GM12878 (cell line): ENCODE measurements at regions not wholly inside any gene's neighbourhood (a gene's known extent, or its start where the extent isn't known, plus 50 kb on each side); places are given as distances from the start of the nearest gene placed in this dataset.
A peak's percentile ranks its signal among the peaks of the same experiment; 100 is the strongest.

Experiments
- ATAC-seq: fragments of 200-7000 bp; cut with Tn5 transposase; 3 replicates; pipeline ENCODE4 v1.9.1; 2020; ENCODE audit warnings: mild to moderate bottlenecking, moderate library complexity
- BruUV-seq: library from RNA; stranded (reverse); fragments of 400-500 nt; replicated peaks from 2 replicates; lab custom pipeline; 2021; lab: Mats Ljungman, UMichigan
- CTCF ChIA-PET: fragments of 300-600 bp; sonication (Branson Sonifier 250); formaldehyde crosslinking; extraction: SDS; loops from one replicate; lab custom pipeline; 2021; ENCODE audit warnings: inconsistent platforms; lab: Yijun Ruan, JAX
- POLR2A ChIA-PET: fragments of 350-600 bp; formaldehyde crosslinking; extraction: SDS; loops from one replicate; lab custom pipeline; 2021; ENCODE audit warnings: inconsistent platforms; lab: Charles Lee
- RAD21 ChIA-PET: fragments of 300-600 bp; sonication (Branson Sonifier 250); formaldehyde crosslinking; loops from one replicate; lab custom pipeline; 2023; ENCODE audit warnings: antibody characterized with exemption; ENCODE audit not compliant: unreplicated experiment; lab: Charles Lee
- SMC1A ChIA-PET: fragments of 300-600 bp; sonication (Branson Sonifier 250); formaldehyde crosslinking; loops from one replicate; lab custom pipeline; 2023; ENCODE audit not compliant: unreplicated experiment, uncharacterized antibody; lab: Charles Lee
- DNase-seq: peaks from one replicate; pipeline ENCODE4 v3.0.0-alpha.2; 2011; ENCODE audit warnings: low read depth, low spot score
- FAIRE-seq: peaks from 3 replicates; lab custom pipeline; 2011; peaks lifted over from hg19 to GRCh38; lab: Jason Lieb, UNC
- H2AFZ ChIP-seq: 2 replicates; pipeline ENCODE4 v1.6.0; 2011; ENCODE audit warnings: low read depth, low read length, control low read depth; ENCODE audit not compliant: control insufficient read depth
- H3K27ac ChIP-seq: 2 replicates; pipeline ENCODE4 v1.5.1; 2011; ENCODE audit warnings: control low read depth; ENCODE audit not compliant: control insufficient read depth, insufficient read depth
- H3K27me3 ChIP-seq, 2 experiments: replicated peaks in 1 of 2; 2 replicates each; pipeline versions ENCODE4 v1.6.0 to v1.6.1; 2011; ENCODE audit warnings: low read length in 1 of 2; ENCODE audit not compliant: control insufficient read depth in 2 of 2, insufficient read depth in 2 of 2
- H3K36me3 ChIP-seq, 2 experiments: 2 replicates each; pipeline ENCODE4 v1.5.1; 2011; ENCODE audit warnings: low read length in 1 of 2; ENCODE audit not compliant: control insufficient read depth in 2 of 2, insufficient read depth in 2 of 2
- H3K4me1 ChIP-seq: 2 replicates; pipeline ENCODE4 v1.6.1; 2011; ENCODE audit warnings: mild to moderate bottlenecking, low read length, moderate library complexity, mixed read lengths; ENCODE audit not compliant: control insufficient read depth, insufficient read depth
- H3K4me2 ChIP-seq: 2 replicates; pipeline ENCODE4 v1.6.0; 2011; ENCODE audit warnings: control low read depth; ENCODE audit not compliant: control insufficient read depth, insufficient read depth
- H3K4me3 ChIP-seq: fragments of 200-600 bp; sonication (generic); 2 replicates; pipeline ENCODE4 v1.5.1; 2016
- H3K79me2 ChIP-seq: 2 replicates; pipeline ENCODE4 v1.6.0; 2011; ENCODE audit warnings: low read length; ENCODE audit not compliant: control insufficient read depth, insufficient read depth
- H3K9ac ChIP-seq: 2 replicates; pipeline ENCODE4 v1.8.0; 2011; ENCODE audit warnings: low read length, control low read depth, mixed read lengths; ENCODE audit not compliant: control insufficient read depth, insufficient read depth
- H3K9me3 ChIP-seq: replicated peaks from 3 replicates; pipeline ENCODE4 v1.5.1; 2011; ENCODE audit warnings: mild to moderate bottlenecking, low read length; ENCODE audit not compliant: control insufficient read depth, insufficient read depth
- H4K20me1 ChIP-seq: 2 replicates; pipeline ENCODE4 v1.6.0; 2011; ENCODE audit not compliant: control insufficient read depth, insufficient read depth
- IKZF2 ChIP-seq, 2 experiments: fragments of 450-650 bp; IDR thresholded peaks; 2 replicates each; pipeline ENCODE4 v1.6.1; 2017; ENCODE audit warnings: mild to moderate bottlenecking in 2 of 2, moderate library complexity in 2 of 2
- PKNOX1 ChIP-seq: fragments of 450-650 bp; IDR thresholded peaks from 2 replicates; pipeline ENCODE4 v1.6.1; 2016; ENCODE audit warnings: mild to moderate bottlenecking
- SUPT20H ChIP-seq: IDR thresholded peaks from 2 replicates; pipeline ENCODE4 v1.6.1; 2011; ENCODE audit warnings: low read depth, mild to moderate bottlenecking, low read length, moderate library complexity, borderline replicate concordance; ENCODE audit not compliant: control insufficient read depth
- USF2 ChIP-seq: IDR thresholded peaks from 2 replicates; pipeline ENCODE4 v1.6.1; 2011; ENCODE audit warnings: low read depth, low read length, improper control_type of control experiment, borderline replicate concordance
- WGBS: methylation state at CpG from one replicate; pipeline ENCODE4 v1.1.6; 2016; ENCODE audit warnings: low lambda C conversion rate; ENCODE audit not compliant: insufficient replicate concordance, insufficient coverage; ENCODE audit errors: missing lambda C conversion rate; 5-methylcytosine and 5-hydroxymethylcytosine counted together
- in situ Hi-C: fragments of 300-500 bp; cut with MboI; formaldehyde crosslinking; loops from 9 replicates; pipeline ENCODE4 v1.14.3; 2018; ENCODE audit warnings: mixed read lengths
- intact Hi-C: fragments of 100-400 bp; cut with micrococcal nuclease; formaldehyde crosslinking; loops from one replicate; pipeline ENCODE4 v1.14.2; 2022; ENCODE audit not compliant: unreplicated experiment

GRCh38 chr3:124588036-124588435, 142.2 kb upstream of the UMPS start:
- ChIA-PET SMC1A (interaction anchor here (0.8 to 2.1 kb wide), 6 partner anchors 11 to 101 kb away, joined by 3 to 9 read pairs (median 4); no protein-coding TSS in a partner anchor), POLR2A (no interaction called here), CTCF (interaction anchor here (0.9 to 1.9 kb wide), 6 partner anchors 11 to 48 kb away, joined by 3 to 5 read pairs (median 4); no protein-coding TSS in a partner anchor), RAD21 (interaction anchor here (0.8 to 6.0 kb wide), 3 partner anchors 11 to 64 kb away, joined by 3 to 21 read pairs (median 11); no protein-coding TSS in a partner anchor)
- BruUV-seq: no TSS peak
- Histone ChIP-seq H3K9ac (no peak overlapping the region), H3K4me2 (no peak overlapping the region), H3K79me2 (no peaks in the 10 kb centered on the region), H3K9me3 (no peaks in the 10 kb centered on the region), H3K4me1 (peaks cover 19% of the 10 kb centered on the region), H2AFZ (no peak overlapping the region), H4K20me1 (no peaks in the 10 kb centered on the region), H3K36me3 (no peaks in the 10 kb centered on the region), H3K4me3 (no peak overlapping the region), H3K27me3 (peaks cover 3 to 10% of the 10 kb centered on the region in 2 experiments; a peak in 2 of 4 replicates), H3K27ac (no peak overlapping the region)
- intact Hi-C loops: loop anchor here (5.0 kb wide), 1 partner anchor 64 kb away; no protein-coding TSS in a partner anchor
- no peak for TF ChIP-seq USF2
- 0 out of 2 replicates have a peak, but pooled peaks have one; percentile 21 for TF ChIP-seq PKNOX1
- WGBS: 0% methylated on average over 1 of the region's 1 CpG
- in situ Hi-C loops: no loop called here
- FAIRE-seq (no peak), DNase-seq (no peak), ATAC-seq (no peak)

- ATAC-seq (peak; percentile 38), FAIRE-seq (no peak), DNase-seq (no peak)
- ChIA-PET SMC1A (interaction anchor here (0.8 to 2.1 kb wide), 5 partner anchors 12 to 100 kb away, joined by 3 to 9 read pairs (median 5); no protein-coding TSS in a partner anchor), CTCF (interaction anchor here (1.0 to 1.9 kb wide), 5 partner anchors 12 to 47 kb away, joined by 3 to 5 read pairs (median 4); no protein-coding TSS in a partner anchor), POLR2A (no interaction called here)
- Histone ChIP-seq H3K79me2 (no peaks in the 10 kb centered on the region), H3K9ac (no peak overlapping the region), H4K20me1 (no peaks in the 10 kb centered on the region), H3K4me2 (peak overlapping the region; percentile 7; the same call in 1 of the 2 replicates), H2AFZ (no peak overlapping the region), H3K27me3 (peaks cover 3 to 10% of the 10 kb centered on the region in 2 experiments; a peak in 2 of 4 replicates), H3K27ac (no peak overlapping the region), H3K4me3 (no peak overlapping the region), H3K36me3 (no peaks in the 10 kb centered on the region), H3K9me3 (no peaks in the 10 kb centered on the region), H3K4me1 (peaks cover 26% of the 10 kb centered on the region)
- 20% methylated on average over 2 of the region's 2 CpGs for whole genome bisulfite sequencing
- no TSS peak for BruUV-seq
- in situ Hi-C loops (no loop called here), intact Hi-C loops (loop anchor here (5.0 kb wide), 1 partner anchor 64 kb away; no protein-coding TSS in a partner anchor)
- TF ChIP-seq SUPT20H (no peak), IKZF2 (IDR thresholded peaks at IDR 0.05) (peak; percentile 19 to 38; a peak in 2 of 4 replicates)
- TF ChIP-seq, all 136 proteins: peak for 1
- RAD21 ChIA-PET: interaction anchor here (0.8 to 6.0 kb wide), 2 partner anchors 18 to 63 kb away, joined by 3 to 21 read pairs; no protein-coding TSS in a partner anchor
Measured at GRCh38 chr3:124588794-124589193, 141.5 kb upstream of the UMPS start.
